GM12892 (cell line): ENCODE measurements at regions not wholly inside any gene's neighbourhood (a gene's known extent, or its start where the extent isn't known, plus 50 kb on each side); places are given as distances from the start of the nearest gene placed in this dataset.

Source experiments
- DNase-seq: peaks from one replicate; pipeline ENCODE4 v3.0.0; 2011; ENCODE audit not compliant: insufficient read length
- FAIRE-seq: peaks from 2 replicates; lab custom pipeline; 2011; peaks lifted over from hg19 to GRCh38; lab: Jason Lieb, UNC
- POLR2A ChIP-seq: IDR thresholded peaks from 2 replicates; pipeline ENCODE4 v1.6.1; 2011; ENCODE audit warnings: low read depth, low read length, control low read depth
- POLR2AphosphoS5 ChIP-seq: IDR thresholded peaks from 2 replicates; pipeline ENCODE4 v1.6.1; 2011; ENCODE audit warnings: low read depth, low read length, control low read depth
- TAF1 ChIP-seq: IDR thresholded peaks from 2 replicates; pipeline ENCODE4 v1.6.1; 2011; ENCODE audit warnings: low read depth, mild to moderate bottlenecking, control low read depth, low read length, borderline replicate concordance

DNA sequence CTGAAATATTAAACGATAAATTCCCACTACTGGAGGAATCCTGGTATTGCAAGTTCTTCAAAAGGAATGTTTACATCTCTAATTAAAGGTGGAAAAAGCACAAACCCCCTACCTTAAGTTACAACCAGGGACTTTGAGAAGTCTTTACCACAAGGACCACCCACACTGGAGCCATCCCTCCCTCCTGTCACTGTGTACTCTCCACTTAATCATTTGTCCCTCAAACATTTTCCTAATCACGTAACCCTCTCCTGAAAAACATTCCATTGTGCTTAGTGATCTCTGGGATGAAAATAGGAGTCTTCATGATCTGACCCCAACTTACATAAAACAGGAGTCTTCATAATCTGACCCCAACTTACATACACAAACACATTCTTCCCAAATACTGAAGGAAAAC is 85.7 kb downstream of the SUCLG1 start:
- no peak for FAIRE-seq
- TF ChIP-seq POLR2AphosphoS5 (no peak), POLR2A (no peak), TAF1 (no peak)

DNA sequence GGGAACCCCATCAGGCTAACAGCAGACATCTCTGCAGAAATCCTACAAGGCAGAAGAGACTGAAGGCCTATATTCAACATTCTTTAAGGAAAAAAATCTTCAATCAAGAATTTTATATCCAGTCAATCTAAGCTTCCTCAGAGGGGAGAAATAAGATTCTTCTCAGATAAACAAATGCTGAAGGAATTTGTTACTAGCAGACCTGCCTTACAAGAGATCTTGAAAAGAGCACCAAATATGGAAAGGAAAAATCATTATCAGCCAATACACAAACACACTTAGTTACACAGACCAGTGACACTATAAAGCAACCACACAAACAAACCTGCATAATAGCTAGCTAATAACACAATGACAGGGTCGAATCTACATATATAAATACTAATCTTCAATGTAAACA is 96.5 kb downstream of the SUCLG1 start:
- TF ChIP-seq POLR2AphosphoS5, result no peak
- TF ChIP-seq POLR2A, result no peak
- no peak for TF ChIP-seq TAF1
- FAIRE-seq (no peak), DNase-seq (no peak)

More for the DNA sequence above, 85.7 kb downstream of the SUCLG1 start:
- DNase-seq, result no peak

DNA sequence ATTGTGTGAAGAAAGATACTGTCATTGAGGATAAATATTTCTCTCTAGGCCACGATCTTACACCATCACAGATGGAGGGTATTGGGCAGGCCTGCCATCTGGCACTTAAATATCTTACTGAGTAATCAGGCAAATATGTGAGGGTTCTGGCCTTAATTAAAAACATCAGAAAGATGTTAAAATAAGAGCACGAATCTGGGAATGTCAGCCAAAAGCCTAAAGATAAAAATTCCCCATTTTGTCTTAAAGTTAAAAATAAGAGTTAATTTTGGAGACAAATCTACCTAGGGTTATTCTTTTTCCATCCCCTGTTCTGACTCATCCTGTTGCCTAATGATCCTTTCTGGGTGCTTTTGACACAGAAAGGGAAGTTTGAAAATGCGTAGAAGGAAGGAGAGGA is 121.0 kb downstream of the SUCLG1 start:
- DNase-seq (no peak), FAIRE-seq (no peak)
- TF ChIP-seq POLR2A (no peak), POLR2AphosphoS5 (no peak), TAF1 (no peak)

- no peak for TF ChIP-seq POLR2AphosphoS5
- DNase-seq (no peak), FAIRE-seq (no peak)
These were observed 131.3 kb downstream of the SUCLG1 start for GRCh38 chr2:84327645-84328249.

DNA sequence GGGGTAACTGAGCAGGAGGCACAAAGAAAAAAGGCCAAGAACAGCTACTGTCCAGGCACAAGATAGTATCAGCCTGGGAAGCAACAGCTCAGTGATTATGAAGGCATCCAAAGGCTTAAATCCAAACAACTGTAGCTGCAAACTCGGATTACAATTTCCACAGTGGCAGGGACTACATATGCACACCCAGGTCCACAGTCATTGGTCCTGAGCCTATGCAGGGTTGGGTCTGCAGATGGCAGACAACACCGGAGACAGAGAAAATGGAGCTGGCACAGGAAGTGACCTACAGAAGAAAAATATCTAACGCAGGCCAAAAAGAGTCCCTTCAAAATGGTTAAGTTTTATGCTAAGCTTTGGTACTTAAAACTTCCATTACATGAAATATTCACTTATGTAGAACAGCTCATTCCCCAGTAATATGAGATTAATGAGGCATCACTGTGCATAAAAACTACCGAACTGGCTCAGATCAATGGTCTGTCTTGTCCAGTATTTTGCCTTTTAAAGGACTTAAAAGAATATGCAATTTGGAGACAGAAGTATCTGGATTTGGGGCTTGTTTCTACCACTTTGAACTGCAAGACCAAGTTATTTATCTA is 132.1 kb downstream of the SUCLG1 start:
- FAIRE-seq, result no peak
- TF ChIP-seq TAF1 (no peak), POLR2A (no peak), POLR2AphosphoS5 (no peak)

GRCh38 chr2:84323890-84324289 is 135.2 kb downstream of the SUCLG1 start:
- TF ChIP-seq POLR2A, result no peak
- TF ChIP-seq POLR2AphosphoS5, result no peak
- DNase-seq (no peak), FAIRE-seq (no peak)

More for the DNA sequence above, 132.1 kb downstream of the SUCLG1 start:
- DNase-seq, result no peak

- TF ChIP-seq POLR2AphosphoS5 (no peak), TAF1 (no peak), POLR2A (no peak)
- DNase-seq, result no peak
- no peak for FAIRE-seq
These were observed 138.1 kb downstream of the SUCLG1 start for GRCh38 chr2:84320940-84321339.

DNA sequence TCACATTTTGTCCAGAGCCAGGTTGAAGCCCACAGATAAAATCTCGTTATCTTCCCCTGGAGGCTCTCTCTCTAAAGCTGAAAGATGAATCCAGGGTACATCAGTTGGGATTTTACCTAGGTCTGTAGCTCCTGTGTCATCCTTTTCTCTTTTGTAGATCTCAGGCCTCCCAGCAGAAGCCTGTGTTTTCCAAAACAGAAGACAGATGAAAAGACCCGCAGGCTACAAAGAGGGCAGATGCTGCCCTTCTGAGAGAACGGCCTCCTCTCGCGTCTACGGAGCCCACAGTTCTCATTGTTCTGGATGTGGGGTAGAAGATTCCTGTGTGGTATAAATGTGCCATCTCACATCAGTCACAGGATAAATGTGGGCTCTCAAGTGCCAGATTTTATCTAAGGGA is 139.5 kb downstream of the SUCLG1 start:
- TF ChIP-seq POLR2AphosphoS5, result no peak
- TF ChIP-seq POLR2A, result no peak
- no peak for TF ChIP-seq TAF1
- FAIRE-seq (no peak), DNase-seq (no peak)

DNA sequence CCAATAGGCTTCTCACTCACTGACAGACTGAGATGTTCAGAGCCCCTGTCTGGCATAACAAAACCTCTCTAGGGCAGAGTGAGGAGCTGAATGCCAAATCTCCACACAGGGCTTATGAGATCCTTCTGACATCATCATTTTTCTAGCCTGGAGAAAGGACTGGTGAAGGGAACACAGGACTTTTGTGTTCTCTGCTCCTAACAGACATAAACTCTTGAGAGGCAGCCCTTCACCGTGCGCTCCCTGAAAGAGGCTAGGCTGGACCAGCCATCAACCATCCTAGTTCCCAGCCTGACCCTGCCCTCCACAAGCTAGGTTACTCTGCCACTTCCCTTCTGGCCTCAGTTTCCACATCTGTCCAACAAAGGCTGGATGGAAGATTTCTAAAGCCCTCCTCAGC is 141.9 kb downstream of the SUCLG1 start:
- DNase-seq (no peak), FAIRE-seq (no peak)
- no peak for TF ChIP-seq TAF1
- no peak for TF ChIP-seq POLR2AphosphoS5
- no peak for TF ChIP-seq POLR2A

DNA sequence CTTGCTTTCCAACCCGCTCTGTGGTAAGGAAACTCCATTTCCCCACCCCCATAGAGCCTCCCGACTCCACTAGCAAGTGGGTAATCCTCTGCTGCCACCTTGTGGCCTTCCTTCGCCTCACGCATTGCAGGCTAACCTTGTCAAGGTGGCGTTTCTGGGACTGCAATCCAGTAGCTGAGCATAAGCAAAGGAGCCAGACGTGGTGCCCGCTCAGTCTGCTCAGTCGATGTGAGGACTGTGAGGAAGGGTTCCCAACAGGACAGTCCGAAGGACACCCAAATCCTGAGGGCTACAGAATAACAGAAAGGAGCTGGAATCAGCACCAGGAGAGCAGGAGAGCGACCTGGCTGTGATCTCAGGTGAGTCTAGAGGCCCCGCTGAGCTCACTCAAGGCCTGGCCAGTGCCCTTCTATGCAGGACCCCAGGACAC is 144.2 kb downstream of the SUCLG1 start:
- DNase-seq, result peak; percentile 9
- TF ChIP-seq POLR2A (no peak), POLR2AphosphoS5 (no peak), TAF1 (no peak)
- FAIRE-seq, result peak; percentile 60

DNA sequence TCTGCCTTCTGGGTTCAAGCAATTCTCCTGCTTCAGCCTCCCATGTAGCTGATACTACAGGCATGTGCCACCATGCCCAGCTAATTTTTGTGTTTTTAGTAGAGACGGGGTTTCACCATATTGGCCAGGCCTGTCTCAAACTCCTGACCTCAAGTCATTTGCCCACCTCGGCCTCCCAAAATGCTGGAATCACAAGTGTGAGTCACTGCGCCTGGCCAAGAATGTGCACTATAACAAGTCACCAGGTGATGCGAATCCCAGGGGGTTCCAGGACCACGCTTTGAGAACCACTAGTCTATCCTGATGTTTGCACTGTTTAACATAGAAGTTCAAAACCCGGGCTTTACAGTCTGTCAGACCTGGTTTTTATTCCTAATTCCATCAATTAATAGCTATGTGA is 144.8 kb downstream of the SUCLG1 start:
- DNase-seq (no peak), FAIRE-seq (no peak)
- TF ChIP-seq POLR2AphosphoS5 (no peak), TAF1 (no peak), POLR2A (no peak)

GRCh38 chr2:84309281-84309680 is 149.8 kb downstream of the SUCLG1 start:
- TF ChIP-seq POLR2AphosphoS5 (no peak), TAF1 (no peak), POLR2A (no peak)
- DNase-seq, result no peak
- FAIRE-seq, result no peak
